Transverse colon (tissue), 4 donors: ENCODE measurements at regions not wholly inside any gene's neighbourhood (a gene's known extent, or its start where the extent isn't known, plus 50 kb on each side); places are given as distances from the start of the nearest gene placed in this dataset.

Experiments
- EP300 ChIP-seq: sonication (generic); formaldehyde crosslinking; IDR thresholded peaks from one replicate; pipeline ENCODE4 v1.6.1; 2017; ENCODE audit warnings: antibody characterized with exemption, low read depth
- POLR2A ChIP-seq: fragments of 450-650 bp; IDR thresholded peaks from one replicate; pipeline ENCODE4 v1.6.1; 2016; ENCODE audit warnings: antibody characterized with exemption, mild to moderate bottlenecking, moderate library complexity
- POLR2AphosphoS5 ChIP-seq, 3 donors: sonication (generic); formaldehyde crosslinking; IDR thresholded peaks; one replicate each; pipeline ENCODE4 v1.6.1; 2016; ENCODE audit warnings: antibody characterized with exemption in 3 of 3
- TF ChIP-seq, protein P1 (sequence below), 5 experiments: fragments of 200-600 bp in 3 of 5; fragments of 450-650 bp in 2 of 5; sonication (generic) in 3 of 5; IDR thresholded peaks; 1 replicate in 2 of 5; 2 replicates in 3 of 5; pipeline ENCODE4 v1.5.1; 2016 to 2017; ENCODE audit warnings: antibody characterized with exemption in 5 of 5, inconsistent platforms in 3 of 5, mild to moderate bottlenecking in 2 of 5, moderate library complexity in 1 of 5

GRCh38 chr13:33453936-33454335, 168.4 kb upstream of the STARD13 start:
- TF ChIP-seq POLR2A = no peak
- TF ChIP-seq, protein P1, sequence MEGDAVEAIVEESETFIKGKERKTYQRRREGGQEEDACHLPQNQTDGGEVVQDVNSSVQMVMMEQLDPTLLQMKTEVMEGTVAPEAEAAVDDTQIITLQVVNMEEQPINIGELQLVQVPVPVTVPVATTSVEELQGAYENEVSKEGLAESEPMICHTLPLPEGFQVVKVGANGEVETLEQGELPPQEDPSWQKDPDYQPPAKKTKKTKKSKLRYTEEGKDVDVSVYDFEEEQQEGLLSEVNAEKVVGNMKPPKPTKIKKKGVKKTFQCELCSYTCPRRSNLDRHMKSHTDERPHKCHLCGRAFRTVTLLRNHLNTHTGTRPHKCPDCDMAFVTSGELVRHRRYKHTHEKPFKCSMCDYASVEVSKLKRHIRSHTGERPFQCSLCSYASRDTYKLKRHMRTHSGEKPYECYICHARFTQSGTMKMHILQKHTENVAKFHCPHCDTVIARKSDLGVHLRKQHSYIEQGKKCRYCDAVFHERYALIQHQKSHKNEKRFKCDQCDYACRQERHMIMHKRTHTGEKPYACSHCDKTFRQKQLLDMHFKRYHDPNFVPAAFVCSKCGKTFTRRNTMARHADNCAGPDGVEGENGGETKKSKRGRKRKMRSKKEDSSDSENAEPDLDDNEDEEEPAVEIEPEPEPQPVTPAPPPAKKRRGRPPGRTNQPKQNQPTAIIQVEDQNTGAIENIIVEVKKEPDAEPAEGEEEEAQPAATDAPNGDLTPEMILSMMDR (IDR thresholded peaks at IDR 0.05) = no peak
- TF ChIP-seq POLR2AphosphoS5 (IDR thresholded peaks at IDR 0.05) = no peak
- TF ChIP-seq EP300 = no peak
